ENCODE measurements at regions not wholly inside any gene's neighbourhood (a gene's known extent, or its start where the extent isn't known, plus 50 kb on each side); places are given as distances from the start of the nearest gene placed in this dataset.

- TF ChIP-seq POLR2A (IDR thresholded peaks at IDR 0.05) (no peak), CTCF (IDR thresholded peaks at IDR 0.05) (no peak)
These were observed 440.6 kb downstream of the GBE1 start for GRCh38 chr3:81320862-81321261.

All from Peyer's patch (tissue), 4 donors.